Hepatocyte (in vitro differentiated cells): ENCODE measurements at regions not wholly inside any gene's neighbourhood (a gene's known extent, or its start where the extent isn't known, plus 50 kb on each side); places are given as distances from the start of the nearest gene placed in this dataset.

Source experiments
- CTCF ChIP-seq: fragments of 200-600 bp; sonication (generic); IDR thresholded peaks from 2 replicates; pipeline ENCODE4 v1.5.1; 2016; ENCODE audit warnings: antibody characterized with exemption, mild to moderate bottlenecking; ENCODE audit not compliant: poor library complexity
- EZH2phosphoT487 ChIP-seq: fragments of 200-600 bp; sonication (generic); IDR thresholded peaks from one replicate; pipeline ENCODE4 v1.6.1; 2018; ENCODE audit warnings: antibody characterized with exemption, mild to moderate bottlenecking, low read depth, moderate library complexity; ENCODE audit not compliant: unreplicated experiment, severe bottlenecking

DNA sequence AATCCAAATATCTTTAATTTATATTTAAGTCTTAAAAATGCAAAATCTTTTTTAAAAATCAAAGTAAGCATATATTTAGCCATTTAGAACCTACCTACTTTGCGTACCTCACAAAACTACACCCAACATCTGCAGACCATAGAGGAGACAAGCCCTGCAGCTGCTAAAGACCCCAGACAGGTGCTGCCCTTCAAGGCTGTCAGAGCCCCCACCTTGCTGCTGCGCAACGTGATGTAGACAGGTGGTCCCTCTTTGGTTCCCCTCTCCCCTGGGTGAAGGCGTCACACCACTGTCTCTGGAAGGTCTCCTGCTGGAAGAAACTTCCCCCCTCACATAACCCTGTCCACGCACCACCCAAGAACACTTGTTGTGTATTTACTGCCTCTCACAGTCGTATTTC is 204.5 kb downstream of the ARRDC4 start:
- TF ChIP-seq CTCF, result no peak
- no peak for TF ChIP-seq EZH2phosphoT487
